Keratinocyte (primary cell): ENCODE measurements at regions not wholly inside any gene's neighbourhood (a gene's known extent, or its start where the extent isn't known, plus 50 kb on each side); places are given as distances from the start of the nearest gene placed in this dataset.

Experiments
- CTCF ChIP-seq, 3 experiments: IDR thresholded peaks in 1 of 3; conservative IDR thresholded peaks in 1 of 3; optimal IDR thresholded peaks in 1 of 3; 2 replicates in 2 of 3; 3 replicates in 1 of 3; pipeline versions ENCODE3 to v1.5.1; 2011; ENCODE audit warnings: low read length in 3 of 3, mild to moderate bottlenecking in 3 of 3, moderate library complexity in 2 of 3, control low read depth in 1 of 3, inconsistent platforms in 1 of 3; ENCODE audit not compliant: insufficient read depth in 2 of 3; ENCODE audit errors: extremely low read depth in 1 of 3
- EZH2 ChIP-seq: IDR thresholded peaks from one replicate; pipeline ENCODE4 v1.6.1; 2012; ENCODE audit warnings: inconsistent platforms, mild to moderate bottlenecking, low read length, moderate library complexity

DNA sequence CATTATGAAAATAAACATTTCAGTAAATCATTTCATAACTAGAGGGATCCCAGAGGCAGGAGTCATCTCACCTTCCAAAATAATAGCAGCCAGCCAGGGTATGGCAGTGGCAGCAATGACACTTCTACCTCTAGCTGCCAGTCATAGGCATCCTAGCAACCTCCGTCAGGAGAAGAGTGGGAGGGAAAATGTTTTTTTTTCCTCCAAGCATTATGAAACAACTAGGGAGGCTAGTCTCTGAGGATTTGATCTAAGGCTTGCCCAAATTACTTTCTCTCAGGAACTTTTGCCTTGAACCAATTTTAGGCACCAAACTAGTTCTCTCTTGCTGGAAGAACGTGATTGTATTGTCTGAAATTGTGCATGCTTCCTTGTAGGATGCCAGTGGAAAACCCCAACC lies 208.7 kb upstream of the PREP start:
- TF ChIP-seq CTCF (optimal IDR thresholded peaks at IDR 0.05 in 1 of 3, IDR thresholded peaks at IDR 0.05 in 1 of 3, conservative IDR thresholded peaks at IDR 0.05 in 1 of 3; ENCODE audit: extremely low read depth in 1 of 3, insufficient read depth in 2 of 3, low read length in 3 of 3) = no peak
- no peak for TF ChIP-seq EZH2
